Uterus (tissue), 2 donors: ENCODE measurements at regions not wholly inside any gene's neighbourhood (a gene's known extent, or its start where the extent isn't known, plus 50 kb on each side); places are given as distances from the start of the nearest gene placed in this dataset.

Source experiments
- POLR2A ChIP-seq, 2 donors: fragments of 450-650 bp; IDR thresholded peaks; one replicate each; pipeline ENCODE4 v1.6.1; 2016; ENCODE audit warnings: antibody characterized with exemption in 2 of 2, mild to moderate bottlenecking in 1 of 2, moderate library complexity in 1 of 2
- TF ChIP-seq, protein P1 (sequence below), 4 experiments: fragments of 200-600 bp in 2 of 4; fragments of 450-650 bp in 2 of 4; sonication (generic) in 2 of 4; IDR thresholded peaks; one replicate each; pipeline ENCODE4 v1.5.1; 2016 to 2019; ENCODE audit warnings: antibody characterized with exemption in 4 of 4, mild to moderate bottlenecking in 2 of 4, moderate library complexity in 1 of 4

GRCh38 chr1:98306517-98307089, 354.9 kb upstream of the SNX7 start:
- TF ChIP-seq, protein P1, sequence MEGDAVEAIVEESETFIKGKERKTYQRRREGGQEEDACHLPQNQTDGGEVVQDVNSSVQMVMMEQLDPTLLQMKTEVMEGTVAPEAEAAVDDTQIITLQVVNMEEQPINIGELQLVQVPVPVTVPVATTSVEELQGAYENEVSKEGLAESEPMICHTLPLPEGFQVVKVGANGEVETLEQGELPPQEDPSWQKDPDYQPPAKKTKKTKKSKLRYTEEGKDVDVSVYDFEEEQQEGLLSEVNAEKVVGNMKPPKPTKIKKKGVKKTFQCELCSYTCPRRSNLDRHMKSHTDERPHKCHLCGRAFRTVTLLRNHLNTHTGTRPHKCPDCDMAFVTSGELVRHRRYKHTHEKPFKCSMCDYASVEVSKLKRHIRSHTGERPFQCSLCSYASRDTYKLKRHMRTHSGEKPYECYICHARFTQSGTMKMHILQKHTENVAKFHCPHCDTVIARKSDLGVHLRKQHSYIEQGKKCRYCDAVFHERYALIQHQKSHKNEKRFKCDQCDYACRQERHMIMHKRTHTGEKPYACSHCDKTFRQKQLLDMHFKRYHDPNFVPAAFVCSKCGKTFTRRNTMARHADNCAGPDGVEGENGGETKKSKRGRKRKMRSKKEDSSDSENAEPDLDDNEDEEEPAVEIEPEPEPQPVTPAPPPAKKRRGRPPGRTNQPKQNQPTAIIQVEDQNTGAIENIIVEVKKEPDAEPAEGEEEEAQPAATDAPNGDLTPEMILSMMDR (IDR thresholded peaks at IDR 0.05) = no peak
- TF ChIP-seq POLR2A (IDR thresholded peaks at IDR 0.05) = no peak
